H9 (cell line): ENCODE measurements at regions not wholly inside any gene's neighbourhood (a gene's known extent, or its start where the extent isn't known, plus 50 kb on each side); places are given as distances from the start of the nearest gene placed in this dataset.

Source experiments
- DNase-seq: peaks from one replicate; pipeline ENCODE4 v3.0.0-alpha.2; 2017
- H2AFZ ChIP-seq: one replicate; pipeline ENCODE4 v1.6.1; 2013; ENCODE audit warnings: mild to moderate bottlenecking, low read length, control low read depth, moderate library complexity
- H2AK5ac ChIP-seq: 2 replicates; pipeline ENCODE4 v1.6.1; 2013; ENCODE audit warnings: low read length, control low read depth, mixed read lengths; ENCODE audit not compliant: insufficient read length
- H2BK120ac ChIP-seq: one replicate; pipeline ENCODE4 v1.6.1; 2013; ENCODE audit warnings: low read depth, mild to moderate bottlenecking, low read length, control low read depth, inconsistent platforms; ENCODE audit not compliant: poor library complexity, severe bottlenecking
- H2BK12ac ChIP-seq: 2 replicates; pipeline ENCODE4 v1.6.1; 2013; ENCODE audit warnings: low read length, control low read depth, mixed read lengths, low read depth; ENCODE audit not compliant: insufficient read length
- H2BK15ac ChIP-seq: 2 replicates; pipeline ENCODE4 v1.6.1; 2013; ENCODE audit warnings: low read depth, low read length, control low read depth
- H2BK20ac ChIP-seq: one replicate; pipeline ENCODE4 v1.6.1; 2013; ENCODE audit warnings: low read depth, mild to moderate bottlenecking, low read length, control low read depth, inconsistent platforms; ENCODE audit not compliant: poor library complexity, severe bottlenecking
- H2BK5ac ChIP-seq: 2 replicates; pipeline ENCODE4 v1.6.1; 2013; ENCODE audit warnings: low read length, control low read depth, mixed read lengths; ENCODE audit not compliant: insufficient read length
- H3K14ac ChIP-seq: 2 replicates; pipeline ENCODE4 v1.6.1; 2013; ENCODE audit warnings: low read length, control low read depth; ENCODE audit not compliant: insufficient read depth
- H3K18ac ChIP-seq: 2 replicates; pipeline ENCODE4 v1.6.1; 2013; ENCODE audit warnings: low read depth, mild to moderate bottlenecking, mixed read lengths, low read length, control low read depth; ENCODE audit not compliant: insufficient read length
- H3K23ac ChIP-seq: 2 replicates; pipeline ENCODE4 v1.6.1; 2013; ENCODE audit warnings: low read length, control low read depth, mixed read lengths, low read depth; ENCODE audit not compliant: insufficient read length
- H3K23me2 ChIP-seq: 2 replicates; pipeline ENCODE4 v1.6.1; 2013; ENCODE audit warnings: low read depth, mild to moderate bottlenecking, mixed read lengths, low read length, control low read depth; ENCODE audit not compliant: insufficient read length, poor library complexity, severe bottlenecking
- H3K27ac ChIP-seq: 2 replicates; pipeline ENCODE4 v1.5.1; 2013; ENCODE audit warnings: low read length, control low read depth, mixed read lengths, low read depth; ENCODE audit not compliant: insufficient read length
- H3K27me3 ChIP-seq: 2 replicates; pipeline ENCODE4 v1.6.1; 2013; ENCODE audit warnings: low read length, control low read depth, inconsistent platforms; ENCODE audit not compliant: insufficient read depth
- H3K4ac ChIP-seq: 2 replicates; pipeline ENCODE4 v1.6.1; 2013; ENCODE audit warnings: low read depth, mild to moderate bottlenecking, control low read depth, inconsistent platforms, low read length, moderate library complexity
- H3K4me1 ChIP-seq: 2 replicates; pipeline ENCODE4 v1.6.1; 2013; ENCODE audit warnings: low read length, control low read depth, inconsistent platforms; ENCODE audit not compliant: insufficient read depth
- H3K4me2 ChIP-seq: 2 replicates; pipeline ENCODE4 v1.6.1; 2013; ENCODE audit warnings: low read length, control low read depth, mixed read lengths; ENCODE audit not compliant: insufficient read length, insufficient read depth
- H3K56ac ChIP-seq: 2 replicates; pipeline ENCODE4 v1.6.1; 2013; ENCODE audit warnings: low read depth, mild to moderate bottlenecking, mixed read lengths, low read length, control low read depth; ENCODE audit not compliant: insufficient read length
- H3K79me1 ChIP-seq: 2 replicates; pipeline ENCODE4 v1.6.1; 2013; ENCODE audit warnings: low read depth, mild to moderate bottlenecking, moderate library complexity, low read length, control low read depth, inconsistent platforms; ENCODE audit not compliant: insufficient read depth, poor library complexity, severe bottlenecking
- H3K79me2 ChIP-seq: 2 replicates; pipeline ENCODE4 v1.6.1; 2013; ENCODE audit warnings: low read length, control low read depth, inconsistent platforms; ENCODE audit not compliant: insufficient read depth
- H3K9ac ChIP-seq: 2 replicates; pipeline ENCODE4 v1.6.1; 2013; ENCODE audit warnings: low read length, control low read depth, mixed read lengths; ENCODE audit not compliant: insufficient read length; ENCODE audit errors: extremely low read depth
- H3K9me3 ChIP-seq: one replicate; pipeline ENCODE4 v1.6.1; 2013; ENCODE audit warnings: low read depth, low read length, inconsistent platforms; ENCODE audit not compliant: control insufficient read depth
- H3T11ph ChIP-seq: one replicate; pipeline ENCODE4 v1.6.1; 2013; ENCODE audit warnings: mild to moderate bottlenecking, low read length, control low read depth, inconsistent platforms
- H4K20me1 ChIP-seq: one replicate; pipeline ENCODE4 v1.6.1; 2013; ENCODE audit not compliant: control insufficient read depth, insufficient read length, insufficient read depth
- H4K5ac ChIP-seq: 2 replicates; pipeline ENCODE4 v1.6.1; 2013; ENCODE audit warnings: low read depth, mild to moderate bottlenecking, mixed read lengths, low read length, control low read depth; ENCODE audit not compliant: insufficient read length
- H4K8ac ChIP-seq: replicated peaks from 2 replicates; pipeline ENCODE4 v1.6.1; 2013; ENCODE audit warnings: low read length, control low read depth, mixed read lengths, low read depth; ENCODE audit not compliant: insufficient read length
- H4K91ac ChIP-seq: 2 replicates; pipeline ENCODE4 v1.6.1; 2013; ENCODE audit warnings: low read depth, mild to moderate bottlenecking, moderate library complexity, mixed read lengths, low read length, control low read depth; ENCODE audit not compliant: insufficient read length
- H3K27ac Mint-ChIP-seq, 3 experiments: 2 replicates in 2 of 3; 3 replicates in 1 of 3; pipeline ENCODE4 v1.8.0; 2020 to 2021; ENCODE audit warnings: mixed read lengths in 3 of 3, mild to moderate bottlenecking in 1 of 3, moderate library complexity in 1 of 3
- H3K27me3 Mint-ChIP-seq: 2 replicates; pipeline ENCODE4 v1.8.0; 2021; ENCODE audit warnings: low read depth, mild to moderate bottlenecking, moderate library complexity, mixed read lengths
- H3K36me3 Mint-ChIP-seq, 3 experiments: 2 replicates in 2 of 3; 3 replicates in 1 of 3; pipeline ENCODE4 v1.8.0; 2020 to 2021; ENCODE audit warnings: low read depth in 3 of 3, mixed read lengths in 3 of 3; ENCODE audit not compliant: insufficient read depth in 1 of 3
- H3K4me1 Mint-ChIP-seq, 2 experiments: 2 replicates each; pipeline ENCODE4 v1.8.0; 2020; ENCODE audit warnings: mixed read lengths in 2 of 2
- H3K4me3 Mint-ChIP-seq, 2 experiments: 2 replicates in 1 of 2; 3 replicates in 1 of 2; pipeline ENCODE4 v1.8.0; 2020 to 2021; ENCODE audit warnings: mild to moderate bottlenecking in 2 of 2, mixed read lengths in 2 of 2, moderate library complexity in 1 of 2
- H3K9me3 Mint-ChIP-seq, 2 experiments: 2 replicates in 1 of 2; 3 replicates in 1 of 2; pipeline ENCODE4 v1.8.0; 2020; ENCODE audit warnings: mild to moderate bottlenecking in 2 of 2, mixed read lengths in 2 of 2, moderate library complexity in 1 of 2
- CTCF ChIP-seq: fragments of 200-600 bp; sonication (generic); conservative IDR thresholded peaks from 3 replicates; pipeline ENCODE4 v1.8.0; 2021; ENCODE audit warnings: antibody characterized with exemption, mild to moderate bottlenecking
- WGBS: extraction: QIAGEN DNeasy Blood & Tissue Kit; methylation state at CpG from one replicate; pipeline ENCODE4 v1.1.7; 2013; ENCODE audit warnings: missing lambda C conversion rate, low lambda C conversion rate, mixed read lengths; ENCODE audit not compliant: insufficient read length; ENCODE audit errors: extremely low coverage; 5-methylcytosine and 5-hydroxymethylcytosine counted together

GRCh38 chr1:216851073-216851472 is 127.8 kb upstream of the ESRRG start:
- no peak for TF ChIP-seq CTCF
- Histone ChIP-seq H4K5ac (no peak overlapping the region), H3K27me3 (no peaks in the 10 kb centered on the region), H3K18ac (no peak overlapping the region), H3K79me1 (no peaks in the 10 kb centered on the region), H3K23ac (no peak overlapping the region), H3K79me2 (no peaks in the 10 kb centered on the region), H4K8ac (no peak overlapping the region), H3K14ac (no peak overlapping the region), H3K9me3 (no peaks in the 10 kb centered on the region), H2BK120ac (no peak overlapping the region), H3K4me1 (peaks cover 4% of the 10 kb centered on the region; the same call in 1 of the 2 replicates), H2BK20ac (no peak overlapping the region), H3K4me2 (no peak overlapping the region), H2BK15ac (no peak overlapping the region), H4K91ac (no peak overlapping the region), H2AK5ac (no peak overlapping the region), H2BK5ac (no peak overlapping the region), H3K4ac (no peak overlapping the region), H3K27ac (no peak overlapping the region), H4K20me1 (no peaks in the 10 kb centered on the region), H3K9ac (no peak overlapping the region), H3K23me2 (no peaks in the 10 kb centered on the region), H2BK12ac (no peak overlapping the region), H2AFZ (no peak overlapping the region), H3K56ac (no peak overlapping the region), H3T11ph (no peak overlapping the region)
- Mint-ChIP-seq H3K36me3 (no peaks in the 10 kb centered on the region), H3K27ac (no peak overlapping the region), H3K4me1 (peaks cover 26 to 28% of the 10 kb centered on the region in 2 experiments), H3K4me3 (no peak overlapping the region), H3K9me3 (no peaks in the 10 kb centered on the region), H3K27me3 (no peaks in the 10 kb centered on the region)
- WGBS = no CpG with 5 or more reads among the region's 2 CpGs
- no peak for DNase-seq
